ENCODE measurements at regions not wholly inside any gene's neighbourhood (a gene's known extent, or its start where the extent isn't known, plus 50 kb on each side); places are given as distances from the start of the nearest gene placed in this dataset.

DNA sequence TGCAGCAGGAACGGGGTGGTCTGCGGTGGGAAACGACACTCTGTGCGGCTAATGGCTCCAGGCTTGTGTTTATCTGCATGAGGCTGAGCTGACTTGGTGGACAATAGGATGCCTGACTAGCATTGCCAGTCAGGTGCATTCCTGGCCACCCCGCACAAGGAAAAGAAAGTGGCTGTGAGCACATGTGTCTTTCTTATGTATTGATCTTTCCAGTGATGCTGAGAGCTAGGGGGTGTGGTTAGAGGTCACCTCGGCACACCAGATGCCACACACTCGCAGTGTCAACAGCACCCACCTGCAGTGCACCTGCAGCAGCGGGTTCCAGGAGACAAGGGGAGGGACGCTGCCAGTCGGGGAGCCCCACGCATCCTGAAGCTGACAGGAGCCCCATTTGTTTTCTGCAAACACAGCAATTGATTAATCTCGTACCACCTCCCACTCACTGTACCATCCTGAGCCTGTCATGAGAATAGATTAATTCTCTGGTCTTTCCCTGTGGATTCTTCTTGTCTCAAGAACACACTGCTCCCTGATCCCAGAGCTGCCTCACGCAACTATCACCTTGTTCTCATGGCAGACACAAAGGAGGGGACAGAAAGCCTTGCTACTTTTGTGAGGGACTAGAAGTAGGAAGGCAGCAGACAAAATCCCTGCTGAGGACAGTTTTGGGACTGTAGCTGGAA, 251.7 kb upstream of the WWC1 start:
- TF ChIP-seq NFYB (CRISPR knock-in tag; conservative IDR thresholded peaks at IDR 0.05; ENCODE audit: low read depth) (no peak), ETV6 (CRISPR knock-in tag; IDR thresholded peaks at IDR 0.05) (no peak), ELF4 (CRISPR knock-in tag; IDR thresholded peaks at IDR 0.05; ENCODE audit: low read depth) (no peak), RORB (CRISPR knock-in tag; IDR thresholded peaks at IDR 0.05) (no peak), NFE2L1 (CRISPR knock-in tag; IDR thresholded peaks at IDR 0.05) (no peak), EMX1 (CRISPR knock-in tag; IDR thresholded peaks at IDR 0.05) (no peak)
- TF ChIP-seq, protein P1, sequence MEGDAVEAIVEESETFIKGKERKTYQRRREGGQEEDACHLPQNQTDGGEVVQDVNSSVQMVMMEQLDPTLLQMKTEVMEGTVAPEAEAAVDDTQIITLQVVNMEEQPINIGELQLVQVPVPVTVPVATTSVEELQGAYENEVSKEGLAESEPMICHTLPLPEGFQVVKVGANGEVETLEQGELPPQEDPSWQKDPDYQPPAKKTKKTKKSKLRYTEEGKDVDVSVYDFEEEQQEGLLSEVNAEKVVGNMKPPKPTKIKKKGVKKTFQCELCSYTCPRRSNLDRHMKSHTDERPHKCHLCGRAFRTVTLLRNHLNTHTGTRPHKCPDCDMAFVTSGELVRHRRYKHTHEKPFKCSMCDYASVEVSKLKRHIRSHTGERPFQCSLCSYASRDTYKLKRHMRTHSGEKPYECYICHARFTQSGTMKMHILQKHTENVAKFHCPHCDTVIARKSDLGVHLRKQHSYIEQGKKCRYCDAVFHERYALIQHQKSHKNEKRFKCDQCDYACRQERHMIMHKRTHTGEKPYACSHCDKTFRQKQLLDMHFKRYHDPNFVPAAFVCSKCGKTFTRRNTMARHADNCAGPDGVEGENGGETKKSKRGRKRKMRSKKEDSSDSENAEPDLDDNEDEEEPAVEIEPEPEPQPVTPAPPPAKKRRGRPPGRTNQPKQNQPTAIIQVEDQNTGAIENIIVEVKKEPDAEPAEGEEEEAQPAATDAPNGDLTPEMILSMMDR (IDR thresholded peaks at IDR 0.05), result no peak
- TF ChIP-seq, protein P2, sequence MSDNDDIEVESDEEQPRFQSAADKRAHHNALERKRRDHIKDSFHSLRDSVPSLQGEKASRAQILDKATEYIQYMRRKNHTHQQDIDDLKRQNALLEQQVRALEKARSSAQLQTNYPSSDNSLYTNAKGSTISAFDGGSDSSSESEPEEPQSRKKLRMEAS (CRISPR knock-in tag; IDR thresholded peaks at IDR 0.05), result no peak
